HG03064 (cell line): ENCODE measurements at regions not wholly inside any gene's neighbourhood (a gene's known extent, or its start where the extent isn't known, plus 50 kb on each side); places are given as distances from the start of the nearest gene placed in this dataset.

Experiments
- ATAC-seq: cut with Tn5 transposase; IDR thresholded peaks from one replicate; pipeline ENCODE4 v1.9.1; 2021; ENCODE audit warnings: low read depth; ENCODE audit not compliant: unreplicated experiment

- no peak for ATAC-seq
Observed at GRCh38 chr9:99326112-99326916, 104.2 kb downstream of the SEC61B start.

- ATAC-seq = no peak
Observed at GRCh38 chr9:99326917-99327189, 104.8 kb downstream of the SEC61B start.

GRCh38 chr9:99327667-99328066 is 105.6 kb downstream of the SEC61B start:
- ATAC-seq = no peak

GRCh38 chr9:99335280-99335679 is 113.2 kb downstream of the SEC61B start:
- no peak for ATAC-seq

- ATAC-seq = no peak
Observed at GRCh38 chr9:99336005-99336404, 113.9 kb downstream of the SEC61B start.

GRCh38 chr9:99336531-99336930 is 114.4 kb downstream of the SEC61B start:
- no peak for ATAC-seq

GRCh38 chr9:99340281-99340680 is 118.2 kb downstream of the SEC61B start:
- no peak for ATAC-seq

- no peak for ATAC-seq
Observed at GRCh38 chr9:99341686-99342085, 119.6 kb downstream of the SEC61B start.

GRCh38 chr9:99345451-99345850 is 123.4 kb downstream of the SEC61B start:
- ATAC-seq = no peak

GRCh38 chr9:99345942-99346341 is 123.9 kb downstream of the SEC61B start:
- ATAC-seq = no peak

GRCh38 chr9:99347568-99347967 is 125.5 kb downstream of the SEC61B start:
- no peak for ATAC-seq

GRCh38 chr9:99348289-99348688 is 126.2 kb downstream of the SEC61B start:
- ATAC-seq = no peak

GRCh38 chr9:99349870-99350269 is 127.8 kb downstream of the SEC61B start:
- no peak for ATAC-seq

GRCh38 chr9:99350461-99350860 is 128.4 kb downstream of the SEC61B start:
- no peak for ATAC-seq

GRCh38 chr9:99351647-99352046 is 129.6 kb downstream of the SEC61B start:
- ATAC-seq = no peak

GRCh38 chr9:99352826-99353225 is 130.7 kb downstream of the SEC61B start:
- ATAC-seq = no peak

GRCh38 chr9:99353408-99353807 is 131.3 kb downstream of the SEC61B start:
- no peak for ATAC-seq

- ATAC-seq = no peak
Observed at GRCh38 chr9:99354104-99354503, 132.0 kb downstream of the SEC61B start.

GRCh38 chr9:99356512-99356971 is 134.5 kb downstream of the SEC61B start:
- no peak for ATAC-seq

- no peak for ATAC-seq
Observed at GRCh38 chr9:99357575-99357974, 135.5 kb downstream of the SEC61B start.

- no peak for ATAC-seq
Observed at GRCh38 chr9:99358668-99359067, 136.6 kb downstream of the SEC61B start.

GRCh38 chr9:99359336-99359735 is 137.3 kb downstream of the SEC61B start:
- no peak for ATAC-seq

GRCh38 chr9:99360026-99360425 is 137.9 kb downstream of the SEC61B start:
- no peak for ATAC-seq
